SKM-1 (cell line): ENCODE measurements at regions not wholly inside any gene's neighbourhood (a gene's known extent, or its start where the extent isn't known, plus 50 kb on each side); places are given as distances from the start of the nearest gene placed in this dataset.

Experiments
- DNase-seq: peaks from one replicate; lab custom pipeline; 2025; ENCODE audit not compliant: unreplicated experiment; lab: John Stamatoyannopoulos, UW

GRCh38 chr6:91743756-91744155 lies 1156.9 kb upstream of the MAP3K7 start:
- no peak for DNase-seq

DNA sequence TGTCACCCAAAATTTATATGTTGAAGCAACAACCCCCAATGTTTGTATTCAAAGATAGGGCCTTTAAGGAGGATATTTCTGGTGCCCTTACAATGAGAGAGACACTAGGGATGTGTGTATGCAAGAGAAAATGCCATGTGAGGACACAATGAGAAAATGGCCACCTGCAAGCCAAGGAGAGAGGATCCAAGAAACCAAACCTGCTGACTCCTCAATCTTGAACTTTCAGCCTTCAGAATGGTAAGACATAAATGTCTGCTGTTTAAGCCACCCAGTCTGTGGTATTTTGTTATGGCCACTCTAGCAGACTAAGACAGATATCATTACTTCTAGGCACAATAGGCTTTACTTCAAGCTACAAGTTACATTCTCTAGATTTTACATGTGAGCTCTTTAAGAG lies 1145.1 kb upstream of the MAP3K7 start:
- no peak for DNase-seq

- DNase-seq, result no peak
Observed at GRCh38 chr6:91730710-91731109, 1143.8 kb upstream of the MAP3K7 start.

DNA sequence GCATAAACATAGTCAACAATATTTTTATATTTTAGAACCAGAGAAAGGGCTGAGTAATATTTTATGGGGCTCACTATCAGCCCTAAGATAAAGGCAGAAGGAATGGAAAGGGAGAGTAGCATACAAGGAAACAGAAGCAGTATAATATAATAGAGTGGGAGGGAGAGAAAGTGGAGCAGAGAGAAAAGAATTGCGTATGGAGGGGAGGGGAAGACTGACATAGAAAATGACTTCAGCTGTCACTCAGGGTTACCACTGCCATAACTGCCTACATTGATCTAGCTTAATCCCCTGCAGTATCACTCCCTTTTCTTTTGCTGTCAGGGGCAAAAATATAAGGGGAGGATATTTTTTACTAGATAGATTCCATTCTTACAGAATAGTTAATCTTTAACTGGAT lies 1133.5 kb upstream of the MAP3K7 start:
- DNase-seq, result no peak

DNA sequence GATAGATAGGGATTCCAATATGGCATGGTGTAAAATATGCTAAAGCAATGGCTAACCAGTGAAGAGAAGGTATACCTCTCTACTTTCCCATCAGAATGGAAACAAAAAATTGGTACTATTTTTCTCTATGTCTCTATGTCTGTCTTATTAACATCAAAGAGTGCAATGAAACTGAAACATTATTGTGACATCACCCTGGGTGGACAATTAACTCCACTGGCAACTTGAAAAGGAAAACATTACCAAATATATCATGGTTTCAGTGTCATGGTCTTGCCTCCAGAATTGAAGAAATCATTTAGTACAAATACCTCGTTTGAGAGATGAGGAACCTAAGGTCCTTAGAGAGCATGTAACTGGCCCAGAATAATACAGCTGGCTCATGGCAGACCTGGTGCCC lies 1132.5 kb upstream of the MAP3K7 start:
- no peak for DNase-seq

- DNase-seq, result no peak
Observed at GRCh38 chr6:91718198-91718597, 1131.3 kb upstream of the MAP3K7 start.

DNA sequence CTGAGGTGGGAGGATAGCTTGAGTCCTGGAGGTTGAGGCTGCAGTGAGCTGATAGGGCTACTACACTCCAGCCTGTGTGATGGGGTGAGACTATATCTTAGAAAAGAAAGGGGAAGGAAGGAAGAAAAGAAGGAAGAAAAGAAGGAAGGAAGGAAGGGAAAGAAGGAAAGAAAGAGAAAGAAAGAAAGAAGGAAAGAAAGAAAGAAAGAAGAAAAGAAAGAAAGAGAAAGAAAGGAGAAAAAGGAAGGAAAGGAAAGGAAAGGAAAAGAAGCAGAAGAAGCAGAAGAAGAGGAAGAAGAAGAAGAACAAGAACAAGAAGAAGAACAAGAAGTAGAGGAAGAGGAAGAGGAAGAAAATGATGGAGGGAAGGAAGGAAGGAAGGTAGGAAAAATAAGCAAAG lies 1130.2 kb upstream of the MAP3K7 start:
- no peak for DNase-seq

- DNase-seq, result no peak
Observed at GRCh38 chr6:91716361-91716760, 1129.5 kb upstream of the MAP3K7 start.

GRCh38 chr6:91715171-91715805 lies 1128.4 kb upstream of the MAP3K7 start:
- DNase-seq, result no peak

GRCh38 chr6:91713911-91714310 lies 1127.0 kb upstream of the MAP3K7 start:
- DNase-seq, result no peak

DNA sequence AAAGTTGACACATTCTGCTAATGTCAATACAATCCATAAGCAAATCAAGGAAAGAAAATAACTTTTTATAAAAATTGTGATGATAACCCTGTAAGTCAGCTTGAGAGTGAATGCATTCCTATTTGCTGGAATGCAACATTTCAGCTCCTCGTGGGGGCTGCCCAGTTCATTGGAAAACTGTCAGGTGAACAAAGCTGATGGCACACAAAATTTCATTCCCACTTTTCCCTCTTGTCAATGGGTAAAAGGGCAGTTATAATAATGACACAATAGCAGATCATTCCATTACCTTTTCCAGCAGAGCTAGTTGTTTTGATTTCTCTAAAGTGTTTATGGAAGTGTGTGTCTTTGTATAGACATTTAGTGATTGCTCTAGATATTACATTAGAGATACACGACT lies 1124.6 kb upstream of the MAP3K7 start:
- DNase-seq, result no peak

DNA sequence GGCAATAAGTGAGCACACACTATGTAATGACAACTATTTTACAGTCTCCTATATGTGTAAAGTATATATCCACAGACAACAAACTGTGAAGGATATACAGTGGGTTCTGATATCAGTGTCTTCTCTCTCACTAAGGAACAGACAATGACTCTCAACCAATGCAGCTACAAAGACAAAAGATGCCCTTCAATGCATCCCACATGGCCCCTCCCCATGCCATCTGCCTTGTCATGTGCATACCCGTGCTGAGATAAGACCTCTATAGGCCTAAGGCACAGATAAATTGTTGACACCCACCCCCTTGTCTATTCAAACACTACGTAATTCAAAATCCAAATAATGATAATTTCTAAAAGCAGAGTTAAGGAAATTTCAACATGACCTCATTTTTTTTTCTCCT lies 1123.5 kb upstream of the MAP3K7 start:
- no peak for DNase-seq

GRCh38 chr6:91708534-91708933 lies 1121.7 kb upstream of the MAP3K7 start:
- no peak for DNase-seq

DNA sequence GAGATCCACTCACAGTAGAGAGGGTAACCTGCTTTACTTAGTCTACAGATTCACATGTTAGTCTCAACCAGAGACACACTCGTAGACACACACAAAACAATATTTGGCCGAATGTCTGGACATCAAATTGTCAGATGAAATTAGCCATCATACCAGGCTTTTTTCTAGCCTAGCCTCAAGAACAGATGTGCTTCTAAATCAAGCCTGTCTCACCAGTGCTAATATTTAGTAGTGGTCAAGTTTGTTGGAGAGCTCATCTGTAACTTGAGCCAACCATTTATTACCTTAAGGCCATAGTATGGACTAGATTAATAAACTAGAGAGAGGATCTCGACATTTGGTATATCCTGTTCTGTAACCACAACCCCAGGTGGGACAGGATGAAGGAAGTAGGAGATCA lies 1118.8 kb upstream of the MAP3K7 start:
- DNase-seq, result no peak

DNA sequence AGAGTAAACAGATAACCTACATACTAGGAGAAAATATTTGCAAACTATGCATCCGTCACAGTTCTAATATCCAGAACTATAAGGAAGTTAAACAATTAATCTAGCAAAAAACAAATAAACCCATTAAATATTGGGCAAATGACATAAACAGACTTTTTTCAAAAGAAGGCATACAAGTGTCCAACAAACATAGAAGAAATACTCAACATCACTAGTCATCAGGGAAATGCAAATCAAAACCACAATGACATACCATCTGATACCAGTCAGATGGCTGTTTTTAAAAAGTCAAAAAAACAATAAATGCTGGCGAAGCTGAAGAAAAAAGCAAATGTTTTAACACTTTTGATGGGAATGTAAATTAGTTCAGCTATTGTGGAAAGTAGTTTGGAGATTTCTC lies 1117.7 kb upstream of the MAP3K7 start:
- DNase-seq, result no peak

- no peak for DNase-seq
Observed at GRCh38 chr6:91697010-91697695, 1110.3 kb upstream of the MAP3K7 start.

DNA sequence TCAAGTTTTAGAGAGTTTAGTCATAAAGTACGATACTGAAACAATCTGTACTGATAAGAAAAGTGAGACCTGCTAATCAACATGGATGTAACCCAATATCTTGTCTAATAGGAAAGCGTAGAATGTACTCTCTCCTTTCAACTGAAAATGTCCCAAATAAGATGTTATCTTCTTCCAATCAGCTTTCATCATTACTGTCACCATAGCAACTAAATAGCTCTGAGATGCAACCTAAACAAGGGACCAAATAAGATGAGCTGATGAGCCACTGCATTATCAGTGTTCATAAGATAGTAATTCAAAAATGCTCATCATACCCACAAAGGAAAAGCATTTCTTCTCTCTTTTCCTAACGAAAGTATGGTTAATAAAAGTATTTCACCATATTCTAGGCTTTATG lies 1108.3 kb upstream of the MAP3K7 start:
- no peak for DNase-seq

GRCh38 chr6:91694016-91694654 lies 1107.3 kb upstream of the MAP3K7 start:
- DNase-seq, result no peak

DNA sequence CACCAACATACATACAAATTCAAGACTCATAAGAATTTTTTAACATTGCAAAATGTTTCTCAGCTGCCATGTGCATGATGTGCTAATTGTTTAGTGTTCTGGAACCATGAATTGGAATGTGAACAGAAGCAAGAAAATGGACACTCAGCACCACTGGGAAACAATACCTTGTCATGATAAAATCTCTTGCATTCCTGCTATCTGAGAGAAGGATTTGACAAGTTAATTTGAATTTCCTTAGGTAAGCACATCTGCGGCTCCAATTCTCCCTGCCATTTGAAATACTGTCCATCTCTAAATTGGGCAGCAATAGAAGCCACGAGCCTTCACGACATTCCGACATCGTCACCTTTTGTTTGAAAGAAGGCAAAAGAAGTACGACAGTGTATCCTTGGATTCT lies 1104.6 kb upstream of the MAP3K7 start:
- no peak for DNase-seq

DNA sequence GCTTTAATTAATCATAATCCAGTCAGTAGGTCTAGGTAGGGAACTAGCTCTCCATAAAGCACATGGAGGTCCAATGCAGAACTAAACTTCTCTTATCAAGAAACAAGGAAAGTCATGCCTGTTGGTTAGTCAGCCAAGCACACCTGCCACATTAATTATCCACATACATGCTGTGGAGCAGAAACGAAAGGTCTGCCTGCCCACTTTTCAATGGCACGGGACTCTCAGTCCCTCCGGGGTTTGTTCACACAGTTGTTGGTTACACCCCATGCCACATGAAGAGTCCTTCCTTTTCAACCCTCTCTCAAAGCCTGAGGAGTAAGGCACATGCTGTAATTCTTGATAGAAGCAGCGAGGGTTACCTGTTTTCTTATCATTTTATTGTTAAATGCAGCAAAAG lies 1096.4 kb upstream of the MAP3K7 start:
- no peak for DNase-seq

DNA sequence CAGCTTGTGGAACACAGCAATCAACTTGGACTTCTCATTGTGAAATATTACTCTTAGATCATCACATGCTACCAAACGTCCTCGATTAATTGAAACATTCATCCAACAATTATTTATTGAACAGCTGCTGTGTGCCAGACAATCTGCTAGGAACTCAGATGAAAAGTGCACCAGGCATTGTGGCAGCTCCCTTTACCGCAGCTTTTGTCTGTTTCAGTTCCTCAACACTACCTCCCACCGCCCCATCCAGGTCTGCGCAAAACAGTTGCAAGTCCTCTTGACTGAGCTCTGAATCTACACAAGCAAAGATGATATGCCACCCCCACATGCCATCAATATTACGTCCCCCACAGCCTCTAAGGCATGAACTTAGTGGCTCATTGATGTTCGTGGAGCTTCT lies 1094.4 kb upstream of the MAP3K7 start:
- DNase-seq, result no peak

- no peak for DNase-seq
Observed at GRCh38 chr6:91678679-91679446, 1092.0 kb upstream of the MAP3K7 start.
